ENCODE measurements at regions not wholly inside any gene's neighbourhood (a gene's known extent, or its start where the extent isn't known, plus 50 kb on each side); places are given as distances from the start of the nearest gene placed in this dataset.

DNA sequence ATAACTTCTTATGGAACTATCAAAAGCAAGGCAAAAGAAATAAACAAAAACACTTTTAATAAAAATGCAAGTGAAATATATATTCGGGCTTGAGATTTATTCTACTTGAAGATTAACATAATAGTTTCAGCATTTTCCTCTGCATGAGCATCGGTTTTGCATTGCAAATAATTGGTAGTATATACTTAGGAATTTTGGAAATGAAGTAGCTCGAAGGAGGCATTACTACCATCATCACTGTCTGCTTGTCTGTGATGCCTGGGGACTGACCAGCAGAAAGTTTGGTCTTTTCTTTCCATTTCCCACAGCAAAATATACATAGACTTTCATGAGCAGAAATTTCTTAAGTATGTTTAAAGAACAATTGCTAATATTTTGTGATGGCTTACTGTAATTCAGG lies 570.7 kb downstream of the HTR1B start:
- TF ChIP-seq POLR2A (IDR thresholded peaks at IDR 0.05) = no peak
- TF ChIP-seq, protein P1, sequence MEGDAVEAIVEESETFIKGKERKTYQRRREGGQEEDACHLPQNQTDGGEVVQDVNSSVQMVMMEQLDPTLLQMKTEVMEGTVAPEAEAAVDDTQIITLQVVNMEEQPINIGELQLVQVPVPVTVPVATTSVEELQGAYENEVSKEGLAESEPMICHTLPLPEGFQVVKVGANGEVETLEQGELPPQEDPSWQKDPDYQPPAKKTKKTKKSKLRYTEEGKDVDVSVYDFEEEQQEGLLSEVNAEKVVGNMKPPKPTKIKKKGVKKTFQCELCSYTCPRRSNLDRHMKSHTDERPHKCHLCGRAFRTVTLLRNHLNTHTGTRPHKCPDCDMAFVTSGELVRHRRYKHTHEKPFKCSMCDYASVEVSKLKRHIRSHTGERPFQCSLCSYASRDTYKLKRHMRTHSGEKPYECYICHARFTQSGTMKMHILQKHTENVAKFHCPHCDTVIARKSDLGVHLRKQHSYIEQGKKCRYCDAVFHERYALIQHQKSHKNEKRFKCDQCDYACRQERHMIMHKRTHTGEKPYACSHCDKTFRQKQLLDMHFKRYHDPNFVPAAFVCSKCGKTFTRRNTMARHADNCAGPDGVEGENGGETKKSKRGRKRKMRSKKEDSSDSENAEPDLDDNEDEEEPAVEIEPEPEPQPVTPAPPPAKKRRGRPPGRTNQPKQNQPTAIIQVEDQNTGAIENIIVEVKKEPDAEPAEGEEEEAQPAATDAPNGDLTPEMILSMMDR (IDR thresholded peaks at IDR 0.05) = no peak
